Activated T-cell treated with anti-CD3 and anti-CD28 coated beads for 24 hours (primary cell): ENCODE measurements at regions not wholly inside any gene's neighbourhood (a gene's known extent, or its start where the extent isn't known, plus 50 kb on each side); places are given as distances from the start of the nearest gene placed in this dataset.

Experiments used
- DNase-seq: peaks from one replicate; pipeline ENCODE4 v3.0.0-alpha.2; 2020; ENCODE audit warnings: low read depth

GRCh38 chr9:8188723-8189407 lies 389.3 kb upstream of the DMAC1 start:
- DNase-seq = peak; percentile 18

DNA sequence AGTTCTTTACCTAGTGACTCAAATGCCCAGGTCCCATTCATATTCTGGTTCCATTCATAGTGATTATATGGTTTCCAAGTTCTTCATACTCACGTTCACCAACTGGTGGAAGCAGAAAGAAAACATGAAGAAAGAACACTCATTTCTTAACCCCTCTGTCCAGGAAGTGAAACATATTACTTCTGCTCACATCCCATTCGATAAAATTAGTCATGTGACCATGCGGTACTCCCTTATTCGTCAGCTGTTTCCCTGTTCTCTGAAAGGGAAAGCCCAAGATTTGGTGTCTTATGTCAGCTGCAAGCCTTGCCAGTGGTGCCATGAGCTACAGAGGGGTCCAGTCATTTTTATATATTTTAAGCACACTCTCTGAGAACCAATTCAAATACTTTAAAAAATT lies 387.0 kb upstream of the DMAC1 start:
- no peak for DNase-seq

GRCh38 chr9:8183618-8184017 lies 384.0 kb upstream of the DMAC1 start:
- no peak for DNase-seq

GRCh38 chr9:8179381-8180053 lies 379.9 kb upstream of the DMAC1 start:
- DNase-seq = no peak

DNA sequence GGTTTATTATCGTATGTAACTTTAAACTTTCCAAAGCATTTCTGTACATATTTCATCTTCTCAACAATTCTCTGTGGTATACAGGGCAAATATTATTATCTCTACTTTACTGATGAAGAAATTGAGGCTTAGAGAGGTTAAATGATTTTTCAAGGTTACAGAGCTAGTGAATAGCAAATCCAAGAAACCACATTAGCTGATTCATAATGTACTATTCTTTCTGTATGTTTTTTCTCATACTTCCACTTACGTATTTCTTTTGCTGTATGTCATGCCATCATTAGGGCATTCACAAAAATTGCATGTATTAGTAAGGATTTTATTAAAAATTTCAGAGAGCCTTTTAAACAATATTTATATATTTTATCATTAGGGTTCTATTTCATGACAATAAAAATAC lies 372.4 kb upstream of the DMAC1 start:
- DNase-seq = no peak

- DNase-seq = no peak
Observed at GRCh38 chr9:8168916-8169438, 369.4 kb upstream of the DMAC1 start.

GRCh38 chr9:8160787-8161186 lies 361.2 kb upstream of the DMAC1 start:
- no peak for DNase-seq

- no peak for DNase-seq
Observed at GRCh38 chr9:8158574-8158973, 359.0 kb upstream of the DMAC1 start.

DNA sequence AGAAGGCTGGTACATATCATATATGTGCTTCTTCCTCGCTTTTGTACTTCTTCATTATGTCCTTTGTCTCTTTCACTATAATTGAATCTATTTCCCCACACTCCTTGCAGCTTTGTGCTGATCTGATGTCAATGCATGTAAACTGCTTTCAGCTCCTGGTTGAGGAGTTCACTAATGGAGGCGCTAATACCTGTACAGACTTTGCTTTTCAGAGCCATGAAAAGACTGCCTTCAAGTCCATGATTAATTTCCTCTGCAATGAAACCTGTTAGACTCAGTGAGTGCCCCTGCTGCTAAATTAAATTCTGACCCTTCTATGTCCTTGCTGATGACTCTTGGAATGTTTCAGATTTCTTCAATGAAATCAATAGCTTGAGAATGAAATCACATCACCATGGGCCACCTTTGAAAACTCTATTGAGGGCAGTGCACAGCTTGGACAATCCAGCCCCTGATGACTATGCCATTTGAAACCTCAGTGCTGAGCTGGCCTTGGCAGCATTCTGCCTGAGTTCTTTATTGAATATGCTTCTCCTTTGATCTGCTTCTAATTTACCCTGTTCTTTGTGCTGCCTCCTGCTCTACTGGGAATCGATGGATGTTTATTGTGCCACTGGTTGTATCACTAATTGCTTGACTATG lies 358.2 kb upstream of the DMAC1 start:
- DNase-seq = no peak

GRCh38 chr9:8156346-8156745 lies 356.8 kb upstream of the DMAC1 start:
- DNase-seq = no peak

GRCh38 chr9:8155706-8156105 lies 356.1 kb upstream of the DMAC1 start:
- no peak for DNase-seq

GRCh38 chr9:8143677-8144076 lies 344.1 kb upstream of the DMAC1 start:
- DNase-seq = no peak

DNA sequence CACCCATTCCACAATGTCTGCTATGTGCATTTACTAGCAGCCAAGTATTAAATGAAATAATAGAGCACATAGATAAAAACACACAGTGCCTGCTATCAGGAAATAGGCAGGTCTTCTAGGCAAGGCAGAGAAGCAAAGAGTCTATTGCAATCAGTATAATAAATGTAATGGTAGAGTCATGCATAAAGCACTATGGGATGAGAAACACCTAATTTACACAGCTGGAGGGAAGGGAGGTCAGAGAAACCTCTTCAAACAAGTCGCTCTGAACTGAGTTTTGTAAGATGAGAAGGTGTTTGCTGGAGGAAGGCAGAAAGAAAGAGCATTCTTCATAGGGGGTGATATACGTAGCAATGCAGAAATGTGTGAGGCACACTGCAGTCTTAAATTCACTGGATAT lies 341.0 kb upstream of the DMAC1 start:
- DNase-seq = no peak

GRCh38 chr9:8139756-8140155 lies 340.2 kb upstream of the DMAC1 start:
- no peak for DNase-seq

DNA sequence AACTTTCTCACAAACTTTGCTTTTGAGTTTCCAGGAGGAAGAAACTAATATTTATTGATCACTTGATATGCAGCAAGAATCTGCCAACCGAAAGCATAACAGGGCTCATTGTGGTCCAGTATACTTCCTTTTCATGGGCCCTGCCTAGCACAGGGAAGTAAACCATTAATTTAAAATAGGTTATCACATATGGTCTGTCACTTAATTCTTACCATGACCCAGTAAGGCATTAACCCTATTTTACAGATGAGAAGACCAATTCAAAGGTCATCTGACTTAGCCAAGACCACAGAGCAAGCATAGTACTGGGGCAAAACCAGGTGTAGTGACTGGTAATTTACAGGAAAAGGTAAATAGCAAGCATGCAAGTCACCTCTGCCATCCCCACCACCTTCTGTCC lies 336.9 kb upstream of the DMAC1 start:
- DNase-seq = no peak

GRCh38 chr9:8134635-8135034 lies 335.1 kb upstream of the DMAC1 start:
- DNase-seq = no peak

DNA sequence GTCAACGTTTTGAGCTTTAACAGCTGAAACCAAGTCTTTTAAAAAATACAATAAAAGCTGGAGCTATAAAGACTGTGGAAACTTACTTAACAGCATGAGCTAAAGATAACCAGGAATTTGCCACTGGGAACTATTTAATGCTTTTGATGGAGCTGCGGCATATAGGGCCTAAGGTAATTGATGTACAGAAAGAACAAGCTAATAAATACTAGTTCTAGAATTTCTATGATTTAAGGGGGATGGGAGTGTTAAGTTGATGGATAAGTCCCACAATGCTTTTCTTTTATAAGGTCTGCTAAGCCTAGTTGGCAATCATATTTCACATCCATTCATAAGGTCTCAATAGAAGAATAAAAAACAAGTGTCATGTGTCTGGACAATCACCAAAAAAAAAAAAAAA lies 334.0 kb upstream of the DMAC1 start:
- DNase-seq = no peak

DNA sequence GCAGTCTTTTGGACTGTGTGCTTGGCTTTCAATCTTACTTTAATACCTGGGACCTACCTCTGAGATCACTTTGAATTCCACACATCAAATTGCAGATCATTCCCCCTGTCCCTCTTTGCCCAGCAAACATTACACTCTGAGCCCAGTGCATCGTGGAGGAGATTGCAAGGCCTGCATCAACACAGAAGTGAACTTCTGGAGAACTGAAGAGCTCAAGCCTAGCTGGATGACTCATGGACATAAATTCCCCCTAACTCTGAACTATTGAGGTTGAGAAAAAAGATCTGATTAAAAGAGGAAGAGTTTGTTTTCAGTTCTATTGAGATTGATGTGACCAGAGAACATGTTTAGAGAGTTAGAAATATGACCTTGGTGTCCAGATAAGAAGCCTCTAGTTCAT lies 316.0 kb upstream of the DMAC1 start:
- DNase-seq = no peak

DNA sequence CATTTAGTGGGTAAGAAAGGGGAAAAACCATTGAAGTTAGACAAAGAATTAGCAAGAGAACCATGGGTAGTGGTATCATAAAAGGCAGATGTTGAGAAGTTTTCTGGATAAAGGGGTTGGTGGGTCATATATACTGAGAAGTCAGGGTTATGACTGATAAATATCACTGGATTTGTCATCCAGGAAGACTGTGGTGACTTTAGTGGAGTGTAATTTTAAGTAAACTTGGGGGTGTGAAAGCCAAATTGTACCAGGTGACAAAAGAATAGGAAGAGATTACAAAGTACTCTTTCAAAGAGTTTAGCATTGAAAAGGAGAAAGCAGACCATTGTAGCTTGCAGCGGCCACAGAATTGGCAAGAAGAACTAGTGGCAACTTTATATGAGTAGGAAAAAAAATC lies 315.2 kb upstream of the DMAC1 start:
- DNase-seq = no peak

- no peak for DNase-seq
Observed at GRCh38 chr9:8106362-8106761, 306.8 kb upstream of the DMAC1 start.

DNA sequence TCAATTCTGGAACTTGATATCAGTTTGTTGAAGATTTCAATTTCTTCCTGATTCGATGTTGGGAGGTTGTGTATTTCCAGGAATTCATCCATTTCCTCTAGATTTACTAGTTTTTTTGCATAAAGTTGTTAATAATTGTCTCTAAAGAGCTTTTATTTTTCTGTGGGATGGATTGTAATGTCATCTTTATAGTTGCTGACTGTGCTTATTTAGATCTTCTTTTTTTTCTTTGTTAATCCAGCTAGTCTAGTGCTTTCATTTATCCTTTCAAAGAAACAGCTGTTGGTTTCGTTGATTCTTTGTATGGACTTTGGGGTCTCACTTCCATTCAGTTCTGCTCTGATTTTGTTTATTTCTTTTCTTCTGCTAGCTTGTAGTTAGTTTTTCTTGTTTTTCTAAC lies 302.0 kb upstream of the DMAC1 start:
- no peak for DNase-seq

GRCh38 chr9:8096091-8096490 lies 296.5 kb upstream of the DMAC1 start:
- no peak for DNase-seq

GRCh38 chr9:8095672-8096086 lies 296.1 kb upstream of the DMAC1 start:
- DNase-seq = no peak
